GM19455 (cell line): ENCODE measurements at regions not wholly inside any gene's neighbourhood (a gene's known extent, or its start where the extent isn't known, plus 50 kb on each side); places are given as distances from the start of the nearest gene placed in this dataset.

Experiments
- ATAC-seq: cut with Tn5 transposase; IDR thresholded peaks from one replicate; pipeline ENCODE4 v1.9.1; 2021; ENCODE audit not compliant: unreplicated experiment

DNA sequence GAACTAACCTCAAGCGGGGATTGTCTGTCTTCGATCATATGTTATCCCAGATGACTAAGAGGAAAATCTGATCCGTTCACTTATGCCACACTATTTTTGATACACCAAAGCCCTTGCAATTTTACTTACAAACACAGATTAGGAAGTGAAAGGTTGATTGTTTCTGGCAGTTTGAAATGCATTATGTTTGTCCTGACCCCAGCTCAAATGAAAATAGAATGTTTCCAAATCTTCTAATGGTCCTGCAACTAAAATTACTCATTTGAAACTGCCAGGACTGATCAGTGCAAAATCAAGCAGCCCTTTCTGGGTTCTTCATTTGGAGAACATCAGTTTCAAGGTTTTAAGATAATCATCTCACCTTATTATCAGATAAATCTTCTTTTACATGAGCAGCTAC lies 696.7 kb upstream of the WWC1 start:
- ATAC-seq: no peak

DNA sequence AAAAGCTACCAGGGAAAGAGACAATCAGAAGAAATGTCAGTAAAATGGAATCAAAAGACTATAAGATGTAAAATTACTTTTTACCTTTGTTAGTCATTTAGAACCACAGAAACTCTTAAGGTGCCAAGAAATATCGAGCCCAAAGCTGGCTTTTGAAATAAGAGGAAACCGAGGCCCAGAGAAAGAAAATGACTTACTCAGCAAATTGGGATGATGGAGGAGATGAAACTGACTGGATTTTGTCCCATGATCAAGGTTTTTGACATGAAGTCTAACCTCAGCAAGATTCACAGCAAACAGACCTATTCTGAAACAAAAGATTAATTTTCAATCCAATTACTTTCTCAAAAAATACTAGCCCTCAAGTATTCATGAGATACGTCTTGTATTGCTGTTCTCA lies 696.2 kb upstream of the WWC1 start:
- no peak for ATAC-seq

- no peak for ATAC-seq
Observed at GRCh38 chr5:167598166-167598565, 693.3 kb upstream of the WWC1 start.

DNA sequence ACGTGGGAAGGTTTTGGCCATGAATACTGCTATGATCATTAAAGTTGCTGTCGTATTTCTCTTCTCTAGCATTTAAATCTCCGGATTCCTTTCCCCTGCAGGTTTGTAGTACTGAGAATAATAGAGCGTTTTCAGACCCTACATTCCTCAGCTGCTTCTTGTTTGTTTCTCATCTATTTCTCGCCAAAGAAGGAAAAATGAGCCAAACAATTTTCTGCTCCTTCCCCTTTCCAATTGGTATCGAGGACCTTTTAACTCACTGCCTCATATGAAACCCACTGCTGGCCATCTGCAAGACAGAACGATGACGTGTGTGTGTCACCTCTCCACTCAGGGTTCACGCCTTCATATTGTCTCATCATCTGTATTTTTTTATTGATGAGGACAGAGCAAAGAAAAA lies 689.4 kb upstream of the WWC1 start:
- no peak for ATAC-seq

GRCh38 chr5:167603135-167603534 lies 688.3 kb upstream of the WWC1 start:
- no peak for ATAC-seq

- ATAC-seq: no peak
Observed at GRCh38 chr5:167608390-167609272, 682.8 kb upstream of the WWC1 start.

DNA sequence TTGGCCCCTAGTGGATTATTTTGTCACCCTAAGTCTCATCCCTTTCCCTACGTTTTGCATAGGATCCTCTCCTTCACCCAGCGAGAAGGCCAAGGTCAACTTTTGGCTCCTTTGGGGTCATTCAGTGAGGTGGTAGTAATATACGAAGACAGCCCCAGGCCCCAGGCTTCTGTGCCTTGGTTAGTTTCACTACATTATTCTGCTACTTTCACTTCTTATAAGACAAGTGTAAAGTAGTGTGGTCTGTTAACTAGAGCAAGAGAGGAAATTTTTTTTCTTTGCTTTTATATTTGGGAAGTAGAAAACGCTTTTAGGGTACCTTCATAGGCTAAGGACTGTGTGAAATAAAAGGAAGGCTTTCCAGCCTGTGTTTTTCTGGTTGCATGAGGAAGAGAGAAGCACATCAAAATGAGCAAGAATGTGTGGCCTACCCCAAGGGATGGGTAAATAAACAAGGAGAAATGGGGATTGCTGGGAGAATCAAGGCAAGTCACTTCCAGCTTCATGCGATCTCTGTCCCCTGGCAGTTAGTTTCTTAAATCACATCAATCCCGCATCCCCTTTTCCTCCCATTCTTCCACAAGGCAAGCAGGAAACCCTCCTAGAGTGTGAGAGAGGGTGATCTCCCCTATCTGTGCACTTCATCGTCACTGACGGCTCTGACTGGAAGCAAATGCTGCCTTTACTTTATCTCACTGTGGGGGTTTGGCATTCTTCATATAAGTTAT lies 677.0 kb upstream of the WWC1 start:
- no peak for ATAC-seq

DNA sequence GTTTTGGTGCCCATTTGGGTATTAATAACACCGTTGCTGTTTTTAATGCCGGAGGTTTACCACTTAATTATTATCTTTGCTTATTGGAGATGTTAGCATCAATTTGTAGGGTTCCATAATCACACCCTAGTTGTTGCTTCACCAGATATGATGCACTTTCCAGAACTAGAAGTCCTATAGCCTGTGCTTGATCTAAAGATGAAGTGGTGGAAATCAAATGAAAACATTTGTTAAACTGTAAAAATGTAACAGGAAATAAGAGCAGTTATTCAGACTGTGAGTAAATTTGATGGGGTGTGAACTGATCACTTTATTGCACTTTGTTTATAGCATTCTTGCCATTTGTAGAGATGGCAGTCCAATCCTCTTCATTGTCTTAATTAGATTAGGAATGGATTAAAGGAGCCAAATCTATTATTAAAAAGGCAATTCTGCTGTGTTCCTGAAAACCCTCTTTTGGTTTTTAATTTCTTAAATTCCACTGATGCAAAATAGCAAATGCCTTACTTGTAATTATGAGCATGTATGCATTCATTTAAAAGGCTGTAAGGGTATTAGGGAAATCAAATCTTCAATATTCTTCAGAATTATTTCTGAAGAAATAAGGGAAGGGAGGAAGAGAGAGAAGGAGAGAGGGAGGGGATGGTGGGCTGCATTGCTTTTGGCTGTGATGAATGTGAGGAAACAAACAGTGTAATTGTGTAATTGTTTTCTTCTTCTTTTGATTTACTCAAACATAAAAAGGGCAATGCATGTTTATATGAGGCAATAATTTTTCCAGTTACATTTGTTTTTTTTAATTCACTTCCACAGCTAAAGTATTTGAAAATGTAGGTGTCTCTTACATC lies 675.2 kb upstream of the WWC1 start:
- ATAC-seq: no peak

DNA sequence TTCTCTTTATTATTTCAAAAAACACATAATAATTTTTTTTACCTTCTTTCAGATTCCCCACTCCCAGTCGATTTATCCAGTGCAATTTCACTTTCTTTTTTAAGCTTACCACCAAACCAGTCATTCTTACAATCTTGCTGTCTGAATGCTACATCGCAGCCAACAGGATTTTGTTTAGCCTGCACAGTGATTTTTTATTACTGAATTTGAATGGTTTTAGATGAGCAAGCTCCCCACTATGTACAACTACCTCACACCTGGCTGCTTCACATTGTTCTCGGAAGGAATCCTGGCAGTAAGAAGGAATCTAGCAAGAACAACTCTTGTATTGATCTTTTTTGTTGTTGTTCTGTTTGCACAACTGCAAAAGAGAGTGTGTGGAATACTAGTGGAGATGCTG lies 668.1 kb upstream of the WWC1 start:
- no peak for ATAC-seq

DNA sequence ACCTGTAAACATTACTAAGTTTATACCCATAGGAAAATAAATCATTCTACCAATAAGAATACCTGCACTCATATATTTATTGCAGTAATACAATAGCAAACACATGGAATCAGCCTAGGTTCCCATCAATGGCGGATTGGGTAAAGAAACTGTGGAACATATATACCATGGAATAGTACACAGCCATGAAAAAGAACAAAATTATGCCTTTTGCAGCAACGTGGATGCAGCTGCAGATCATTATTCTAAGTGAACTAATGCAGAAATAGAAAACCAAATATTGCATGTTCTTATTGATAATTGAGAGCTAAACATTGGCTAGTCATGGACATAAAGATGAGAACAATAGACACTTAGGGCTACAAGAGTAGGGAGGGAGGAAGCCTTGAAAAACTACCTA lies 667.4 kb upstream of the WWC1 start:
- ATAC-seq: no peak

DNA sequence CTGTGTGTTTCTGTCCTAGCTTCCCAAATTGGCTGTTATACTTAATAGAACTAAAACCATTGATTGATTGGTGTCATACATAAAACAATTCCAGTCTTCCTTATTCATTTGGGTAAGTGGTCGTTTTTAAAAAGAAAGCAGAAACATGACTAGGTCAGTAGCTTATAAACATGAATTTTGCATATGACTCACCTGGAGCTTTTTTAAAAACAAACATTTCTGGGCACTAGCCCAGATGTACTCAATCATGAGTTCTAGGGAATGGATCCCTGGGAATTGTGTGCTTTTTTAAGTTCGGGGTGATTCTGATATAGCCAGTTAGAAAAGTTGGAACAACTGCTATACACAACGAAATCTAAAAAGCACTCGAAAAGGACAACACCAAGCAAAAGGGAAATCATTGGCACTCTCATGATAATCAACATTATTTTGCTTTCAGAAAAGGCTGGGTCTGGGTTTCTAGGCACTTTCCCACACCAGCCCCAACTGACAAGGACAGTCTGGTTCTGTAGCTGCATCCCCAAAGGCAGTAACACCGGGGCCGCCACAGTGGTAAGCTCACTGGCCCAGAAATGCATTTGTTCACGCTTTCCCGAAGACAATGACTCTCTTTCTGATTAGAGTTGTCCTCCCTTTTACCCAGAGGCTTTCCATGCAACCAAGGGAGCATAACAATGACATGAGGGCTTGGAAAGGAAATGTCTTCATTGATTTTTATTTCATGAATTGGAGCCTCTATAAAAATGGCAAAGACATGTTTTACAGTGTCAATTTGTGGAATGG lies 664.9 kb upstream of the WWC1 start:
- ATAC-seq: no peak

GRCh38 chr5:167629634-167630033 lies 661.8 kb upstream of the WWC1 start:
- ATAC-seq: no peak

DNA sequence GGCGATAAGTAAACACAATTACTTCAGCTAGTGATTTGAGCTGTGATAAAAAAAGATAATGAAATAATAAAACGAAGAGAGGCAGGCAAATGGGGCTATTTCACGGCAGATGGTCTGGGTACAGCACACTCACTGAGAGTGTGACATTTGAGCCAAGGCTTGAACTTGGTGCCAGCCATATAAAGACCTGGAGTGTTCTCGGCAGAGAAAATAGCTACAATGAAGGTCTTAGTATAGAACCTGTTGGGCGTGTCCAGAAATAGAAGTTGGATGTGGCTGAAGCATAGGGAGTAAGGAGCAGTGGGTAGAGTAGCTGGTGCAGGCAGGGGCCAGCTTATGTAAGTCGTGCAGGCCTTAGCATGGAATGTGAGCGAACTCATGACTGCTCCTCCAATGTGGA lies 660.3 kb upstream of the WWC1 start:
- no peak for ATAC-seq

DNA sequence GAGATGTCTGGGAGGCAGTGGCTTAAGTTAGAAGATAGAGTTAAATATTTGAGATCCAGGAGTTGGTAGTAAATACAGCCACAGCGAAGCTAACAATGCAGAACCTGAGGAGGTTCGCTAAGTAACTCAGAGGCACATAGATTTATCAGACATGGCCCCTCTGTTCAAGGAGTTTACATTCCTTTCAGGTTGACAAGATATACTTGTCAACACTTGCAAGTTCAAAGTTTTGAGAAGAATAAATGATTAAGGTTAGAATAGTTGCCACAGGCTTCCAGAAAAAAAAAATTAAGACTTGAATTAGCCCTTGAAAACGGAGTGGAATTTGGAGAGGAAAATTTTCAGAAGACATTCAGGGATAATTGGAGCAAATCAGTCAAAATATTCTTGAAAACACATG lies 658.3 kb upstream of the WWC1 start:
- no peak for ATAC-seq

GRCh38 chr5:167633931-167634341 lies 657.5 kb upstream of the WWC1 start:
- no peak for ATAC-seq

DNA sequence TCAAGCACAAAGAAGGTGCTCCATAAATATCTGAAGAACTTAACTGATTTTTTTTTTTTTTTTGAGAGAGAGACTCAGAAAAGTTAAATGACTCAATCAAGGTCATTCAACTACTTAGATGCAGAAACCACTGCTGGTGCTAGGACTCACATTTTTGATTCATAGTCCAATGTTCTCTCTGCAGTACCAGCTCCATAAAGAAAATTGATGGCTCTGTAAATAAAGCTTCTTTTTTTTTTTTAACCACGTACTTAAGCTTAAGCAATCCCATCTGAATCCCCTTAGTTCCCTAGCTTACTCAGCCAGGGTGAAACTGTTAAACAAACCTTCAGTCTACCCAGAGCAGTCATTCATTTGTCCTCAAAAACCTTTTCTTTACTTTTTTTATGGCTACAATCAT lies 657.0 kb upstream of the WWC1 start:
- no peak for ATAC-seq

DNA sequence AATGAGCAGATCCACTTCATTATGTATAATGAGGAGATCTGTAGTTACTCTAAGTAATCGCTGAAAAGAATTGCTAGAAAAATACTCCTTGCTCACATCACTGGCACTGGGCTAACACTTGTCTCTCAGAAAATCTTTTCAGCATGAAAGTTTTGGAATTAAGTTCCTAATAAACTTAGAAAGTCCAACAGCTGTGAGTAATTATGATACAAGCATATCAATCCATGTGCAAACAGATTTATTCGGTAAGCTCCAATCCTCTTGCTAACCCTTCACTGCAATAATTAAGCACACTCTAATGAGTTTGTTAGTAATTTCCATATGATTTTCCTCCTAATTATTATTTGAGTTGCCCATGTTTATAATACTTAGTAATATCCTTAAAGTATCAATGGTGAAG lies 652.6 kb upstream of the WWC1 start:
- ATAC-seq: no peak

DNA sequence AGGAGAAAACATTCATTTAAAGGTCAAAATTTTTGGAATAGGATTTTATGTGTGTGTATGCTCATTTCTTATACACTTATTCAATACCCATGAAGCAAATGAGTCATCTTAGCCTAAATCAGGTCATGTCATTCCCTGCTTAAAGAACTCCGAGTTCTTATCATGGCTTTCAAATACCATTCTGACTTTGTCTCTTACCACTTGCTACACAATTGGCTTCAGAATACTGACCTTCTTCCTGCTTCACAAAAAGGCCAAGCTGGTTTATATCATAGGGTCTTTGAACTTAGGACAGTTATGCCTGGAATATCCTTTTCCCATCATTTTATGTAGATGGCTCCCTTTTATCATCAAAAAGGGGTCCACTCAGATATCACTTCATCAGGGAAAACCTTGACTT lies 652.2 kb upstream of the WWC1 start:
- ATAC-seq: no peak

DNA sequence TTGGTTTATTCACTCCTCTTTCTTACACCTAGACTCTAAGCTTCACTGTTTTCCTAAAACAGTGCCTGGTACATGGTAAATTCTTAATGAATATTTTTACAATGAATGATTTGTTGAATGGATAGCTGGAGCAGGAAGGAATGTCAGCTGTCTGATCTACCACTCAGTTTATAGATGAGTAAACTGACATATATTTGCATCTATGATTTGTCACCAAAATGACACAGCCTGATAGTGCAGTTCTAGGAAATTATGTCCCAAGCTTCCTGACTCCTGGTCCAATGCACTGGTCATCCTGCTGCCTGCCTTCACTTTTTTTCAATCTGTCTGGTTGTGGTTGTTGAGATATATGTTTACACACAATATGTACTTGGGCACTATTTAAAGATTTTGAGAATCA lies 651.7 kb upstream of the WWC1 start:
- no peak for ATAC-seq

DNA sequence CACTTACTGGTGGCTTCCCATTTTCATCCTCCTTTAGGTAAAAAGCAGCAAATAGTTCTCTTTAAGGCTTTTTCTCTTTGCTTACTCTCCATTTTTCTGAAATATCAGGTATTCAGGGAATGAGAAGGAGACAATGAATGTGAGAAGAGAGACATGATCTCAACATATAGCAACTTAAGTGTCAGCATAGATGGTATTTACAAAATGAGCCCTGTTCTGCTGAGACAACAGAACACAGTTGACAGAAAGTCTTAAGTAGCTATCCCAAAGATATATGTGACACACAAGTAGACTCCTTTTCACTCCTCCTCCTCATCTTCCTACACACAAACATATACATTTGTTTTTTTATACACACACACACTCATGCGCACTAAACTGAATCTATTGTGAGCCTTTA lies 649.3 kb upstream of the WWC1 start:
- no peak for ATAC-seq
